PC-3 (cell line): ENCODE measurements at regions not wholly inside any gene's neighbourhood (a gene's known extent, or its start where the extent isn't known, plus 50 kb on each side); places are given as distances from the start of the nearest gene placed in this dataset.

Source experiments
- ATAC-seq: fragments of 200-7000 bp; cut with Tn5 transposase; 2 replicates; pipeline ENCODE4 v1.9.1; 2020; ENCODE audit warnings: mild to moderate bottlenecking, moderate library complexity
- BruUV-seq: library from RNA; stranded (reverse); fragments of 400-500 nt; replicated peaks from 2 replicates; lab custom pipeline; 2021; lab: Mats Ljungman, UMichigan
- CTCF ChIA-PET: fragments of 300-600 bp; sonication (Branson Sonifier 250); formaldehyde crosslinking; loops from one replicate; lab custom pipeline; 2022; ENCODE audit warnings: antibody characterized with exemption; lab: Charles Lee
- POLR2A ChIA-PET: fragments of 300-600 bp; sonication (Branson Sonifier 250); formaldehyde crosslinking; loops from one replicate; lab custom pipeline; 2022; ENCODE audit warnings: antibody characterized with exemption; ENCODE audit not compliant: unreplicated experiment; lab: Charles Lee
- DNase-seq: peaks from one replicate; pipeline ENCODE4 v3.0.0-alpha.2; 2015
- H2AFZ ChIP-seq: fragments of 300-600 bp; sonication (generic); 2 replicates; pipeline ENCODE4 v1.6.0; 2016; ENCODE audit warnings: antibody characterized with exemption, low read length
- H3F3A ChIP-seq: fragments of 300-600 bp; sonication (generic); one replicate; pipeline ENCODE4 v1.6.0; 2017; ENCODE audit warnings: antibody characterized with exemption, low read length, control low read depth, mild to moderate bottlenecking; ENCODE audit not compliant: unreplicated experiment
- H3K27ac ChIP-seq: fragments of 300-600 bp; sonication (generic); 2 replicates; pipeline ENCODE4 v1.5.1; 2016; ENCODE audit warnings: mild to moderate bottlenecking, low read length
- H3K27me3 ChIP-seq: fragments of 300-600 bp; sonication (generic); 2 replicates; pipeline ENCODE4 v1.6.1; 2016; ENCODE audit warnings: low read length, mixed read lengths
- H3K36me3 ChIP-seq: fragments of 300-600 bp; sonication (generic); 2 replicates; pipeline ENCODE4 v1.6.1; 2016; ENCODE audit warnings: low read depth, mixed run types, low read length, mixed read lengths
- H3K4me1 ChIP-seq: fragments of 300-600 bp; sonication (generic); 2 replicates; pipeline ENCODE4 v1.5.1; 2016; ENCODE audit warnings: low read length; ENCODE audit not compliant: insufficient read depth
- H3K4me2 ChIP-seq: fragments of 300-600 bp; sonication (generic); 2 replicates; pipeline ENCODE4 v1.6.0; 2016; ENCODE audit warnings: low read length
- H3K4me3 ChIP-seq: fragments of 300-600 bp; sonication (generic); 2 replicates; pipeline ENCODE4 v1.5.1; 2016; ENCODE audit warnings: mild to moderate bottlenecking, low read length, mixed read lengths
- H3K79me2 ChIP-seq: fragments of 300-600 bp; sonication (generic); 2 replicates; pipeline ENCODE4 v1.6.1; 2017; ENCODE audit warnings: low read length, mixed read lengths
- H3K9ac ChIP-seq: fragments of 300-600 bp; sonication (generic); 2 replicates; pipeline ENCODE4 v1.6.0; 2016; ENCODE audit warnings: mild to moderate bottlenecking, low read length
- H3K9me2 ChIP-seq: fragments of 300-600 bp; sonication (generic); replicated peaks from 2 replicates; pipeline ENCODE4 v1.6.1; 2016; ENCODE audit warnings: mixed run types, low read length, mixed read lengths
- H3K9me3 ChIP-seq: fragments of 300-600 bp; sonication (generic); 2 replicates; pipeline ENCODE4 v1.6.1; 2016; ENCODE audit warnings: low read length, mixed read lengths
- H4K20me1 ChIP-seq: fragments of 300-600 bp; sonication (generic); 2 replicates; pipeline ENCODE4 v1.6.1; 2016; ENCODE audit warnings: low read length, mixed read lengths
- CTCF ChIP-seq: fragments of 300-600 bp; sonication (generic); conservative IDR thresholded peaks from 2 replicates; pipeline ENCODE4 v1.5.1; 2017; ENCODE audit warnings: antibody characterized with exemption, low read depth, mild to moderate bottlenecking, low read length
- EZH2 ChIP-seq: fragments of 300-600 bp; sonication (generic); IDR thresholded peaks from one replicate; pipeline ENCODE4 v1.6.1; 2017; ENCODE audit warnings: antibody characterized with exemption, mild to moderate bottlenecking, low read length; ENCODE audit not compliant: unreplicated experiment
- EZH2phosphoT487 ChIP-seq: fragments of 300-600 bp; sonication (generic); IDR thresholded peaks from 2 replicates; pipeline ENCODE4 v1.6.1; 2018; ENCODE audit warnings: mild to moderate bottlenecking, antibody characterized with exemption, low read length, borderline replicate concordance
- intact Hi-C: fragments of 100-400 bp; cut with micrococcal nuclease; formaldehyde crosslinking; loops from 2 replicates; pipeline ENCODE4 v1.9.0; 2023

GRCh38 chr16:63981639-63982038, 1140.2 kb downstream of the CDH11 start:
- Histone ChIP-seq H3K4me3 (no peak overlapping the region), H3K79me2 (no peaks in the 10 kb centered on the region), H3K9me2 (no peaks in the 10 kb centered on the region), H3K36me3 (no peaks in the 10 kb centered on the region), H3K27me3 (peaks cover 24% of the 10 kb centered on the region), H3K4me2 (no peak overlapping the region), H3F3A (no peaks in the 10 kb centered on the region), H4K20me1 (no peaks in the 10 kb centered on the region), H3K9me3 (no peaks in the 10 kb centered on the region), H3K9ac (no peak overlapping the region), H3K4me1 (no peaks in the 10 kb centered on the region), H3K27ac (no peak overlapping the region), H2AFZ (no peak overlapping the region)
- ATAC-seq (no peak), DNase-seq (no peak)
- no peak for TF ChIP-seq EZH2phosphoT487
- no peak for TF ChIP-seq CTCF
- no peak for TF ChIP-seq EZH2
- POLR2A ChIA-PET: no interaction called here
- BruUV-seq: no TSS peak
- CTCF ChIA-PET: no interaction called here
- intact Hi-C loops: no loop called here

DNA sequence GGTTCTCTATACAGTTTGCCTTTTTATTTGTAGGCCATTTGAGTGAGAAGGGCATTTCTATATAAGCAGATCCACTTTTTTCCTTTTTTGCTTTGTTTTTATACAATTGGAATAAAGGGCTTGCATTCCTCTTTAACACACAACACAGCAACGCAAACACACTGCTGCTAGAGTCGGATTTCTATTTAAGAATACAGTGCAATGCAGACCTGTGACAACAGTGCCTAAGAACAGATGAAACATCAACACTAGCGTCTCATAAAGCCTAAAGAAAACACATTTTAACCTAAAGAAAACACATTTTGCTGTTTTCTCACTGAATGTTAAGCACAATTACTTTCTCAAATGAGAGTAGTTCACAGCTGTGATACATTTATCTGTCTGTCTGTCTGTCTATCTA, 1141.1 kb downstream of the CDH11 start:
- DNase-seq (no peak), ATAC-seq (no peak)
- intact Hi-C loops: no loop called here
- H4K20me1 ChIP-seq: no peaks in the 10 kb centered on the region
- H3K9ac ChIP-seq: no peak overlapping the region
- H3K36me3 ChIP-seq: no peaks in the 10 kb centered on the region
- H2AFZ ChIP-seq: no peak overlapping the region
- H3K27me3 ChIP-seq: peaks cover 29% of the 10 kb centered on the region
- H3K4me1 ChIP-seq: no peaks in the 10 kb centered on the region
- no peaks in the 10 kb centered on the region for H3K9me2 ChIP-seq
- H3F3A ChIP-seq: no peaks in the 10 kb centered on the region
- ChIA-PET CTCF (no interaction called here), POLR2A (no interaction called here)
- no TSS peak for BruUV-seq
- H3K4me2 ChIP-seq: no peak overlapping the region
- no peak overlapping the region for H3K27ac ChIP-seq
- no peaks in the 10 kb centered on the region for H3K79me2 ChIP-seq
- no peak overlapping the region for H3K4me3 ChIP-seq
- no peak for TF ChIP-seq CTCF
- TF ChIP-seq EZH2phosphoT487: no peak
- TF ChIP-seq EZH2: no peak
- no peaks in the 10 kb centered on the region for H3K9me3 ChIP-seq

- CTCF ChIA-PET: no interaction called here
Observed at GRCh38 chr16:63978240-63978639, 1143.6 kb downstream of the CDH11 start.

More at GRCh38 chr16:63978240-63978639, 1143.6 kb downstream of the CDH11 start:
- no peak overlapping the region for H3K4me2 ChIP-seq
- no peak for TF ChIP-seq EZH2
- no peaks in the 10 kb centered on the region for H3K36me3 ChIP-seq
- intact Hi-C loops: no loop called here
- no peak overlapping the region for H3K4me3 ChIP-seq
- no peaks in the 10 kb centered on the region for H3F3A ChIP-seq
- H3K9me2 ChIP-seq: no peaks in the 10 kb centered on the region
- ATAC-seq: no peak
- H3K79me2 ChIP-seq: no peaks in the 10 kb centered on the region
- H3K27ac ChIP-seq: no peak overlapping the region
- H3K9ac ChIP-seq: no peak overlapping the region
- H3K27me3 ChIP-seq: peaks cover 52% of the 10 kb centered on the region
- POLR2A ChIA-PET: no interaction called here
- no TSS peak for BruUV-seq
- no peak for DNase-seq
- H4K20me1 ChIP-seq: no peaks in the 10 kb centered on the region
- H3K4me1 ChIP-seq: no peaks in the 10 kb centered on the region
- H2AFZ ChIP-seq: no peak overlapping the region
- H3K9me3 ChIP-seq: no peaks in the 10 kb centered on the region
